ENCODE measurements at regions not wholly inside any gene's neighbourhood (a gene's known extent, or its start where the extent isn't known, plus 50 kb on each side); places are given as distances from the start of the nearest gene placed in this dataset.
"Not testable (repeated sequence)": the region's sequence is repeated elsewhere in the genome, so short reads cannot be mapped to it uniquely, and the experiment has no call there.

- no peak for DNase-seq
Measured at GRCh38 chr4:138494931-138495330, 252.8 kb upstream of the SLC7A11 start.

GRCh38 chr4:138494116-138494515, 252.0 kb upstream of the SLC7A11 start:
- no peak for DNase-seq

GRCh38 chr4:138492176-138492575, 250.0 kb upstream of the SLC7A11 start:
- no peak for DNase-seq

- DNase-seq: no peak
Measured at GRCh38 chr4:138488533-138488932, 246.4 kb upstream of the SLC7A11 start.

GRCh38 chr4:138487670-138488069, 245.5 kb upstream of the SLC7A11 start:
- no peak for DNase-seq

GRCh38 chr4:138487230-138487629, 245.1 kb upstream of the SLC7A11 start:
- no peak for DNase-seq

GRCh38 chr4:138485498-138485897, 243.3 kb upstream of the SLC7A11 start:
- DNase-seq: no peak

- no peak for DNase-seq
Measured at GRCh38 chr4:138475116-138475515, 233.0 kb upstream of the SLC7A11 start.

GRCh38 chr4:138473339-138473738, 231.2 kb upstream of the SLC7A11 start:
- no peak for DNase-seq

GRCh38 chr4:138460477-138461414, 218.6 kb upstream of the SLC7A11 start:
- DNase-seq: no peak

- DNase-seq: no peak
Measured at GRCh38 chr4:138458751-138459150, 216.6 kb upstream of the SLC7A11 start.

GRCh38 chr4:138456349-138456748, 214.2 kb upstream of the SLC7A11 start:
- DNase-seq: not testable (repeated sequence)

GRCh38 chr4:138455097-138455496, 212.9 kb upstream of the SLC7A11 start:
- DNase-seq: no peak

- no peak for DNase-seq
Measured at GRCh38 chr4:138452826-138453225, 210.7 kb upstream of the SLC7A11 start.

GRCh38 chr4:138451276-138451663, 209.1 kb upstream of the SLC7A11 start:
- no peak for DNase-seq

GRCh38 chr4:138450546-138451275, 208.6 kb upstream of the SLC7A11 start:
- DNase-seq: peak; percentile 8

- DNase-seq: no peak
Measured at GRCh38 chr4:138449938-138450337, 207.8 kb upstream of the SLC7A11 start.

GRCh38 chr4:138448169-138448568, 206.0 kb upstream of the SLC7A11 start:
- no peak for DNase-seq

GRCh38 chr4:138446456-138446855, 204.3 kb upstream of the SLC7A11 start:
- DNase-seq: no peak

- peak; percentile 94 for DNase-seq
Measured at GRCh38 chr4:138445098-138445497, 202.9 kb upstream of the SLC7A11 start.

- no peak for DNase-seq
Measured at GRCh38 chr4:138444260-138444659, 202.1 kb upstream of the SLC7A11 start.

- DNase-seq: no peak
Measured at GRCh38 chr4:138439143-138439581, 197.0 kb upstream of the SLC7A11 start.

- no peak for DNase-seq
Measured at GRCh38 chr4:138438608-138439007, 196.5 kb upstream of the SLC7A11 start.
